K562 (cell line): ENCODE measurements at regions not wholly inside any gene's neighbourhood (a gene's known extent, or its start where the extent isn't known, plus 50 kb on each side); places are given as distances from the start of the nearest gene placed in this dataset.

ENCODE experiments used
- BHLHE40 ChIP-seq: IDR thresholded peaks from 2 replicates; pipeline ENCODE4 v1.6.1; 2011; ENCODE audit warnings: low read length, improper control_type of control experiment
- C11orf30 ChIP-seq: fragments of 450-650 bp; IDR thresholded peaks from 2 replicates; pipeline ENCODE4 v1.6.1; 2016; ENCODE audit warnings: low read depth, mild to moderate bottlenecking
- CBFB ChIP-seq: sonication (generic); formaldehyde crosslinking; IDR thresholded peaks from 2 replicates; pipeline ENCODE4 v1.4.0; 2020; ENCODE audit warnings: mild to moderate bottlenecking, missing genetic modification reagents
- CBX5 ChIP-seq: IDR thresholded peaks from 2 replicates; pipeline ENCODE4 v1.6.1; 2014; ENCODE audit warnings: low read depth, borderline replicate concordance
- DEAF1 ChIP-seq: fragments of 450-650 bp; formaldehyde crosslinking; IDR thresholded peaks from 2 replicates; pipeline ENCODE4 v1.4.0; 2020; ENCODE audit warnings: mild to moderate bottlenecking, moderate library complexity
- ELK1 ChIP-seq: sonication (generic); formaldehyde crosslinking; IDR thresholded peaks from 2 replicates; pipeline ENCODE4 v1.8.1; 2022; ENCODE audit warnings: missing genetic modification reagents
- GATAD2A ChIP-seq: fragments of 450-650 bp; IDR thresholded peaks from 2 replicates; pipeline ENCODE4 v1.6.1; 2017
- PHB ChIP-seq: fragments of 250-450 bp; sonication (Bioruptor Pico); IDR thresholded peaks from 2 replicates; pipeline ENCODE4 v1.5.0; 2021
- PHB2 ChIP-seq: fragments of 450-650 bp; IDR thresholded peaks from 2 replicates; pipeline ENCODE4 v1.6.1; 2017; ENCODE audit warnings: low read depth
- SMC3 ChIP-seq: conservative IDR thresholded peaks from 2 replicates; pipeline ENCODE4 v1.6.1; 2011; ENCODE audit warnings: low read depth, low read length, improper control_type of control experiment; ENCODE audit not compliant: insufficient read depth
- SRSF3 ChIP-seq: fragments of 200-400 bp; formaldehyde crosslinking; IDR thresholded peaks from 2 replicates; pipeline ENCODE4 v1.6.1; 2016; ENCODE audit warnings: mild to moderate bottlenecking, low read length, moderate library complexity; ENCODE audit not compliant: insufficient read depth
- TEAD4 ChIP-seq, 2 experiments: sonication (generic) in 1 of 2; formaldehyde crosslinking in 1 of 2; IDR thresholded peaks; 2 replicates each; pipeline versions ENCODE4 v1.6.1 to v1.8.0; 2012 to 2022; ENCODE audit warnings: borderline replicate concordance in 1 of 2, inconsistent platforms in 1 of 2, low read length in 1 of 2, mild to moderate bottlenecking in 1 of 2, missing genetic modification reagents in 1 of 2
- XRCC3 ChIP-seq: fragments of 450-650 bp; IDR thresholded peaks from 2 replicates; pipeline ENCODE4 v1.6.1; 2017; ENCODE audit warnings: mild to moderate bottlenecking, moderate library complexity
- ZNF174 ChIP-seq: fragments of 250-450 bp; sonication (Bioruptor Pico); IDR thresholded peaks from 2 replicates; pipeline ENCODE4 v1.4.0; 2020; ENCODE audit warnings: mild to moderate bottlenecking
- ZNF407 ChIP-seq: fragments of 450-650 bp; IDR thresholded peaks from 2 replicates; pipeline ENCODE4 v1.6.1; 2016; ENCODE audit warnings: low read depth
- ZNF780A ChIP-seq: fragments of 250-450 bp; sonication (Bioruptor Pico); IDR thresholded peaks from 2 replicates; pipeline ENCODE4 v1.5.0; 2021; ENCODE audit warnings: mild to moderate bottlenecking
- TF ChIP-seq, protein P1 (sequence below), 3 experiments: IDR thresholded peaks in 2 of 3; conservative IDR thresholded peaks in 1 of 3; 2 replicates each; pipeline ENCODE4 v1.5.1; 2011 to 2012; ENCODE audit warnings: low read length in 3 of 3, mild to moderate bottlenecking in 3 of 3, control low read depth in 2 of 3, improper control_type of control experiment in 1 of 3, inconsistent platforms in 1 of 3, low read depth in 1 of 3, mixed read lengths in 1 of 3, moderate library complexity in 1 of 3; ENCODE audit not compliant: insufficient read depth in 2 of 3

GRCh38 chr4:138938366-138938690 is 77.3 kb upstream of the NOCT start (continued):
- no peak for TF ChIP-seq ZNF407
- TF ChIP-seq PHB (CRISPR knock-in tag) = no peak
- TF ChIP-seq XRCC3 = no peak
- no peak for TF ChIP-seq PHB2
- no peak for TF ChIP-seq CBX5
- TF ChIP-seq, protein P1, sequence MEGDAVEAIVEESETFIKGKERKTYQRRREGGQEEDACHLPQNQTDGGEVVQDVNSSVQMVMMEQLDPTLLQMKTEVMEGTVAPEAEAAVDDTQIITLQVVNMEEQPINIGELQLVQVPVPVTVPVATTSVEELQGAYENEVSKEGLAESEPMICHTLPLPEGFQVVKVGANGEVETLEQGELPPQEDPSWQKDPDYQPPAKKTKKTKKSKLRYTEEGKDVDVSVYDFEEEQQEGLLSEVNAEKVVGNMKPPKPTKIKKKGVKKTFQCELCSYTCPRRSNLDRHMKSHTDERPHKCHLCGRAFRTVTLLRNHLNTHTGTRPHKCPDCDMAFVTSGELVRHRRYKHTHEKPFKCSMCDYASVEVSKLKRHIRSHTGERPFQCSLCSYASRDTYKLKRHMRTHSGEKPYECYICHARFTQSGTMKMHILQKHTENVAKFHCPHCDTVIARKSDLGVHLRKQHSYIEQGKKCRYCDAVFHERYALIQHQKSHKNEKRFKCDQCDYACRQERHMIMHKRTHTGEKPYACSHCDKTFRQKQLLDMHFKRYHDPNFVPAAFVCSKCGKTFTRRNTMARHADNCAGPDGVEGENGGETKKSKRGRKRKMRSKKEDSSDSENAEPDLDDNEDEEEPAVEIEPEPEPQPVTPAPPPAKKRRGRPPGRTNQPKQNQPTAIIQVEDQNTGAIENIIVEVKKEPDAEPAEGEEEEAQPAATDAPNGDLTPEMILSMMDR (IDR thresholded peaks at IDR 0.05 in 2 of 3, conservative IDR thresholded peaks at IDR 0.05 in 1 of 3; ENCODE audit: insufficient read depth in 2 of 3, low read depth in 1 of 3, low read length in 3 of 3) = peak; percentile 49 to 72 (median 55); a peak in 4 of 6 replicates
- TF ChIP-seq ZNF174 (CRISPR knock-in tag) = no peak
- peak; percentile 43; the same call in 1 of the 2 replicates for TF ChIP-seq DEAF1
- no peak for TF ChIP-seq ZNF780A (CRISPR knock-in tag)
- no peak for TF ChIP-seq SRSF3
- 0 out of 2 replicates have a peak, but pooled peaks have one; percentile 16 for TF ChIP-seq SMC3
- TF ChIP-seq TEAD4 (IDR thresholded peaks at IDR 0.05; ENCODE audit: low read length) = no peak
- no peak for TF ChIP-seq TEAD4 (CRISPR knock-in tag; IDR thresholded peaks at IDR 0.05; ENCODE audit: borderline replicate concordance)
- TF ChIP-seq CBFB = no peak
- no peak for TF ChIP-seq GATAD2A
- no peak for TF ChIP-seq ELK1 (CRISPR knock-in tag)
- TF ChIP-seq BHLHE40 = no peak
- TF ChIP-seq C11orf30 = no peak
